HUES6 (cell line): ENCODE measurements at regions not wholly inside any gene's neighbourhood (a gene's known extent, or its start where the extent isn't known, plus 50 kb on each side); places are given as distances from the start of the nearest gene placed in this dataset.

Experiments used
- H3K27ac ChIP-seq: 2 replicates; pipeline ENCODE4 v1.7.0; 2013; ENCODE audit warnings: low read depth, mild to moderate bottlenecking, low read length, inconsistent platforms
- H3K27me3 ChIP-seq: 2 replicates; pipeline ENCODE4 v1.6.1; 2013; ENCODE audit warnings: low read length; ENCODE audit not compliant: control insufficient read depth, insufficient read depth
- H3K36me3 ChIP-seq: 2 replicates; pipeline ENCODE4 v1.6.1; 2013; ENCODE audit warnings: low read length; ENCODE audit not compliant: control insufficient read depth, insufficient read depth
- H3K4me1 ChIP-seq: 2 replicates; pipeline ENCODE4 v1.6.1; 2013; ENCODE audit warnings: low read length; ENCODE audit not compliant: control insufficient read depth, insufficient read depth
- H3K4me3 ChIP-seq: 2 replicates; pipeline ENCODE4 v1.5.1; 2013; ENCODE audit warnings: low read depth, low read length
- H3K9ac ChIP-seq: one replicate; pipeline ENCODE4 v1.6.1; 2013; ENCODE audit warnings: mild to moderate bottlenecking, low read length
- H3K9me3 ChIP-seq: 2 replicates; pipeline ENCODE4 v1.6.1; 2013; ENCODE audit warnings: low read depth, low read length; ENCODE audit not compliant: control insufficient read depth, insufficient read depth

DNA sequence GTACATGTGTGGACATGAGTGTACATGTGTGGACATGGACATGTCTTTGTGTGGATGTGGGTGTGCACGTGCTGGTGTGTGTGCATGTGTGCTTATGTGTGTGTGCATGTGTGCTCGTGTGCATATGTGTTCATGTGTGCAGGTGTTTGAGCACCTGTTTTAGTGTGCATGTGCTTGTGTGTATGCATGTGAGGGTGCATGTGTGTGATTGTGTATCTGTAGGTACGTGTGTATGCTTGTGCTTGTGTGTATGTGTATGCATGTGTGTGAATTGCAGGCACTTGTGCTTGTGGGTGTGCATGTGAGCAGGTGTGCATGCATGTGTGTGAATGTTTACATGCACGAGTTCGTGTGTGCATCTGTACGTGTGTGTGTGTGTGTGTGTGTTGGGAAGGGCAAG lies 300.6 kb upstream of the EEF2KMT start:
- no peaks in the 10 kb centered on the region; the same call in 1 of the 2 replicates for H3K27me3 ChIP-seq
- no peaks in the 10 kb centered on the region for H3K9me3 ChIP-seq
- no peak overlapping the region for H3K27ac ChIP-seq
- no peak overlapping the region for H3K4me3 ChIP-seq
- no peaks in the 10 kb centered on the region for H3K36me3 ChIP-seq
- no peak overlapping the region for H3K9ac ChIP-seq
- H3K4me1 ChIP-seq, result peaks cover 12% of the 10 kb centered on the region

DNA sequence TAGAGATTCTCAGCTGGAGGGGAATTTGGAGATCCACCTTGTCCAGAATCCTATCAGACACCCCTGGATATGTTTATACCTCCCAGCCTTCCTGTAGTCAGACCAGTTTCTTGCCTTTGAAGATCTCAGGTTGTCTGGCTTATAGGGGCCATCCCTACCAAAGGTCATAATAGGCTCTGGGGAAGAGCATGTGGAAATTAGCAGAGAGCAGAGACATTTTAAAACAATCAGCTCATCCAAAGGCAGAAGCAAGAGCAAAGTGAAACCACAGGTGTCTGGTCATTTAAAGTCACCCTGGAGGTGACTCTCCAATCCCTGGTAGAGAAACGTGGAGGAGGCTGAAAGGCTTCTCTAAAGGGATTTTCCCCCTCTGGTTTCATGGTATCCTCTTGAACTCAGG lies 299.3 kb upstream of the EEF2KMT start:
- no peaks in the 10 kb centered on the region for H3K9me3 ChIP-seq
- no peaks in the 10 kb centered on the region; the same call in 1 of the 2 replicates for H3K27me3 ChIP-seq
- H3K27ac ChIP-seq, result no peak overlapping the region
- no peak overlapping the region for H3K4me3 ChIP-seq
- H3K9ac ChIP-seq, result no peak overlapping the region
- no peaks in the 10 kb centered on the region for H3K36me3 ChIP-seq
- H3K4me1 ChIP-seq, result peaks cover 4% of the 10 kb centered on the region

DNA sequence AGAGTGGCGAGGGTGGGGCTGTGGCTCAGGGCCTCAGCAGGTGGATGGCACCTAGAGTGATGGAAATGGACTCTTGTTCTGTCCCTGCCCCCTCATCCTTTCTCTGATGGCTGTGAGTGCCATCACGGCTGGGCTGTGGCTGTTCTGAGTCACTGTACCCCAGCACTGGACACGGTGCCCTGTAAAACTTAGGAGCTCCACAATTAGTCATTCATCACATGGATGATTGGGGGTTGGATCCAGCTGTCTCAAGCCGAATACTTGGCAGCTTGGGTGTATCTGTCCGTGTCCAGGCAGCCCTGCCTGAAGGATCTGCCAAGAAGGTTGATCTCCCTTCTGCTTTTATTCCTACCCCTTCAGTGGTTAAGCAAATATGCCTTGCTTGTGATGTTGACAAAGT lies 295.5 kb upstream of the EEF2KMT start:
- Histone ChIP-seq H3K27me3 (no peaks in the 10 kb centered on the region; the same call in 1 of the 2 replicates), H3K4me1 (no peaks in the 10 kb centered on the region)

DNA sequence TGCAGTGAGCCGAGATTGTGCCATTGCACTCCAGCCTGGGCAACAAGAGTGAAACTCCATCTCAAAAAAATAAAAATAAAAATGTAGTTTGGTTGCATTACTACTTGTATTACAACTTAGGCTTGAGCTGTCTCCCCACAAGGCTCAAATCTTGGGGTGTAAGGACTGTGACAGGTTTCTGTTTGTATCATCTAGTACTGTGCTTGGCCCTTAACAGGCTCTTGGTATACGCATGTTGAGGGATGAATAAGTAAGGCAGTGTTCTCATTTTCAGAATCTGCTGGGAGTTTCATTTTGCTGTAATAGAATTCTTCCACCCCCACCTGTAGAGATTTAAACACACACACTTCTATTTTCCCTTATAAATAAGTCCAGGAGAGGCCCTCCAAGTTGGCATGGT lies 289.4 kb upstream of the EEF2KMT start:
- Histone ChIP-seq H3K4me1 (no peaks in the 10 kb centered on the region), H3K36me3 (no peaks in the 10 kb centered on the region), H3K4me3 (no peak overlapping the region), H3K9me3 (0 out of 2 replicates have a peak, but pooled peaks cover 6% of the 10 kb centered on the region), H3K9ac (no peak overlapping the region), H3K27me3 (no peaks in the 10 kb centered on the region), H3K27ac (no peak overlapping the region)

More for the DNA sequence above, 295.5 kb upstream of the EEF2KMT start:
- Histone ChIP-seq H3K9me3 (no peaks in the 10 kb centered on the region), H3K27ac (no peak overlapping the region), H3K36me3 (no peaks in the 10 kb centered on the region), H3K4me3 (no peak overlapping the region), H3K9ac (no peak overlapping the region)

DNA sequence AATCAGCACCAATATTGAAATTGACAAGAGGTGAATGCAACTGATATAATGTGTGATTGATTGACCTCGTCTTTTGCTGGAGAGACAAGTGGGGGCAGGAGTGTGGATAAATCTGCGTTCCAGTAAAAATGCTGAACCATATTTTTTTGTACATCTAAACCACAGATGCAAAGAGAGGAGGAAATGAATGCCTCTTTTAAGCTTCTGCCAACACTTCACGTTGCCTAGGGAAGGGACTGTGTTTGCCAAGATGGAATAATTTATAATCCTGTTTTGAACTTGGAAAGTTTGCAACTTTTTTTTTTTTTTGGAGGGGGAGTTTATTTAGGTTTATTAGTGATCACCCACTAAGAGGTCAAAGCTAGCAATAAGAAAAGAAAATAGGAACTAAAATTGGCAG lies 288.2 kb upstream of the EEF2KMT start:
- Histone ChIP-seq H3K27me3 (no peaks in the 10 kb centered on the region), H3K4me3 (no peak overlapping the region), H3K9ac (no peak overlapping the region), H3K27ac (no peak overlapping the region), H3K4me1 (no peaks in the 10 kb centered on the region), H3K36me3 (no peaks in the 10 kb centered on the region), H3K9me3 (0 out of 2 replicates have a peak, but pooled peaks cover 6% of the 10 kb centered on the region)

DNA sequence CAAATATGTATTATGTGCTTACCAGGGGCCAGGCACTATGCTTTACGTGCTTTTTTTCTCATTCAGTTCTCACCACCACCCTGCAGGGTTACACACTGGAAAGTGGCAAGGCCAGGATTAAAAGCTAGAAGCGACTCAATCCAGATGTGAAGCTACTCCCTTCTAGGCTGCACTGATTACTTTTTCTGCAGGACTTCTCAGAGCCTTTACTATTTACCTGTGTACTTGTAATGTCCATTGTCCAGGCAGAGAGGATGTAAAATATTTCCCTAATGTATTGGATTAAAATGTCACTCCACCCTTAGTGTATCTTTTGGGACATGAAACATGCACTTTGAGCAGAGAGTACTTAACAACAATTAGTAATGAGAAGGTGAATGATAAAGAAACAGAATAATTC lies 287.5 kb upstream of the EEF2KMT start:
- no peaks in the 10 kb centered on the region for H3K36me3 ChIP-seq
- no peak overlapping the region for H3K9ac ChIP-seq
- H3K4me3 ChIP-seq, result no peak overlapping the region
- H3K9me3 ChIP-seq, result 0 out of 2 replicates have a peak, but pooled peaks cover 6% of the 10 kb centered on the region
- no peaks in the 10 kb centered on the region for H3K4me1 ChIP-seq
- H3K27me3 ChIP-seq, result no peaks in the 10 kb centered on the region
- H3K27ac ChIP-seq, result no peak overlapping the region

DNA sequence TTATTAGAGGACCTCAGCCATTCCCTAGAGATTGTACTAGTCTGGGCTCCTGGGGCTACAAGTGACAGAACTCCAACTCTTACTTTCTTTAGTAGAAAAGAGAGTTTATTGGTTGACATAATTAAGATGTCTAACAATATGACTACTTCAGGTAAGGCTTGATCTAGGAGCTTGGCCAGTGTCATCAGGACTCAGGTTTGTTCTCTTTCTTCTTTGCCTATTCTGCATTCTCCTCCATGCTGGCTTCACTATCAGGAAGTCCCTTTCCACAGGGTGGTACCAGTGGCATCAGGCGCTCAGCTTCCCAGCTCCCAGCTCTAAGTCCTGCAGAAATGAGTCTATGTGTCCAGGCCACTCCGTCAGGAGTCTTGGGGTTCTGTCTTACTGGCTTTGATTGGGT lies 286.1 kb upstream of the EEF2KMT start:
- H3K9me3 ChIP-seq, result 0 out of 2 replicates have a peak, but pooled peaks cover 6% of the 10 kb centered on the region
- no peaks in the 10 kb centered on the region for H3K36me3 ChIP-seq
- H3K27me3 ChIP-seq, result no peaks in the 10 kb centered on the region
- H3K4me1 ChIP-seq, result no peaks in the 10 kb centered on the region
- no peak overlapping the region for H3K9ac ChIP-seq
- no peak overlapping the region for H3K4me3 ChIP-seq
- H3K27ac ChIP-seq, result no peak overlapping the region

DNA sequence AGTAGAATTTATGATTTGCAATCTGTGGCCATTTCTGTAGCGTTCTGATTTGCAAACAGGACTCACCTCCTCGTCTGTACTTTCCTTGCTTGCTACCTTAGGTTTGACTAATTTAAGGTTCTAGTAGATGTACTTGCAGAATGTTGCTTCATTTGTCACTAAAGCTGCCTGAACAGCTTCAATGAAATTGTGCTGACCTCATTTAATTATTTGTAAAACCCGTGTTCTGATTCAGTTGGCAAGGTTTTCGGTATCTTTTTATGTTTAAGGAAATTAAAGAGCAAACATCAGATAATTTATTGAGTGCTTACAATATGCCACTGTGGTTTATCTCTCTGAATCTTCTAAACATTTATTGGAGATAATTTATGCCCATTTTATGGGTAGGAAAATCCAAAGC lies 284.9 kb upstream of the EEF2KMT start:
- Histone ChIP-seq H3K4me3 (no peak overlapping the region), H3K9ac (no peak overlapping the region), H3K4me1 (no peaks in the 10 kb centered on the region), H3K9me3 (0 out of 2 replicates have a peak, but pooled peaks cover under 1% of the 10 kb centered on the region), H3K27ac (no peak overlapping the region), H3K27me3 (no peaks in the 10 kb centered on the region), H3K36me3 (no peaks in the 10 kb centered on the region)

DNA sequence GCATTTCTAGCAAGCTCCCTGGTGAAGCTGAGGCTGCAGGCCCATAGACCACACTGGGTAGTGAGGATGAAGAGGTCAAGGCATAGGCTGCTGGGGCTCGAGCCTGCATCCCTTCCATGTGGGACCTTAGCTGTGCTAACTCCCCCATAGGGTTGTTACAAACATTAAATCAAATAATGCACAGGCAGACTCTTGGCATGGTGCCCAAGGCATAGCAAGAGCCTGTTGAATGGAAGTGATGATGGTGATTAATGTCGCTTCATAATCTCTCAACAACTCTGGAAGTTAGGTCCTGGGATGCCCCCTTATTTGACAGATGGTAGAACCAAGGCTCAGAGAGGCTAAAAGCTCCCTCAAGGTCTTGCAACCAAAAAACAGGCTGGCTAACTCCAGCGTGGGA lies 283.9 kb upstream of the EEF2KMT start:
- no peak overlapping the region for H3K27ac ChIP-seq
- H3K9ac ChIP-seq, result no peak overlapping the region
- no peaks in the 10 kb centered on the region for H3K9me3 ChIP-seq
- H3K36me3 ChIP-seq, result no peaks in the 10 kb centered on the region
- H3K4me3 ChIP-seq, result no peak overlapping the region
- H3K27me3 ChIP-seq, result no peaks in the 10 kb centered on the region
- no peaks in the 10 kb centered on the region for H3K4me1 ChIP-seq

DNA sequence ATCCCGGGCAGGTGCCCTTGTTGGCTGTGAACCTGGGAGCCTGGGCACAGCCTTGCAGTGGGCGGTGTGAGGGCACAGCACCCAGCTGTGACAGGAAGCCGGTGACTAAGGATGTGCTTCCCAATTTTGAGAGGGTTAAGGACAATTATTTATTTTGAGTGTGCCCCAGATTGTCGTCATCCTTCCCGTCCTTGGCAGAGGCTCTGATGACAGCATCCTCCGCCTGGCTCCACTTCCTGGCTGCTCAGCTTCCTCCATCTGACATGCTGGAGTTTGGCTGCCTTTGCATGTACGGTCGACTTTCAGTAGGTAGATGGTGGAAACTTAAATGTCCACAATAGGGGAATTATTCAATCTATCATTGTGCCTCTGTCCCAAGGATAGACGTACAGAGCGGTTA lies 282.4 kb upstream of the EEF2KMT start:
- Histone ChIP-seq H3K9ac (no peak overlapping the region), H3K4me3 (no peak overlapping the region), H3K27me3 (no peaks in the 10 kb centered on the region), H3K9me3 (no peaks in the 10 kb centered on the region), H3K36me3 (no peaks in the 10 kb centered on the region), H3K4me1 (no peaks in the 10 kb centered on the region), H3K27ac (no peak overlapping the region)

DNA sequence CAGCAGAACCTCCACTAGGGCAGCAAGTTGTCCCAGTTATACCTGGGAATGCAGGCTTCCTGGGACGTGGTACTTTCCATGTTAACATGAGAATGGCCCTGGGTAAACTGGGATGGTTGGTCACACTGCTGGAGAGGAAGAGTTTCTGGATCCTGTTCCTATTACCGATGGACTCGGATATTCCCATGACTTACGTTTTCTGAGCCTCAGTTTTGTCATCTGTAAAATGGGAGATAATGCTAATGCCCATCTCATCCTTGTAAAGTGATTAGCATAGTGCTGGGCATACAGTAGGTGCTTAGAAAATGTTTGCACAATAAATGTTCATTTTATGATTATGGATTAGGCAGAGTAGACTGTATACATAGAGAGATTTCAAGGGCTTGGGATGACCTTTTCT lies 280.9 kb upstream of the EEF2KMT start:
- Histone ChIP-seq H3K27ac (no peak overlapping the region), H3K27me3 (no peaks in the 10 kb centered on the region), H3K4me3 (no peak overlapping the region), H3K9me3 (no peaks in the 10 kb centered on the region), H3K4me1 (no peaks in the 10 kb centered on the region), H3K36me3 (no peaks in the 10 kb centered on the region), H3K9ac (no peak overlapping the region)
